ENCODE measurements at regions not wholly inside any gene's neighbourhood (a gene's known extent, or its start where the extent isn't known, plus 50 kb on each side); places are given as distances from the start of the nearest gene placed in this dataset.

- TF ChIP-seq CTCF (IDR thresholded peaks at IDR 0.05): no peak
- no peak for TF ChIP-seq POLR2A (IDR thresholded peaks at IDR 0.05)
Measured at GRCh38 chr2:144668493-144669110, 148.7 kb upstream of the ZEB2 start.
